GM19035 (cell line): ENCODE measurements at regions not wholly inside any gene's neighbourhood (a gene's known extent, or its start where the extent isn't known, plus 50 kb on each side); places are given as distances from the start of the nearest gene placed in this dataset.

Experiments used
- ATAC-seq: cut with Tn5 transposase; IDR thresholded peaks from one replicate; pipeline ENCODE4 v1.9.1; 2021; ENCODE audit not compliant: unreplicated experiment

DNA sequence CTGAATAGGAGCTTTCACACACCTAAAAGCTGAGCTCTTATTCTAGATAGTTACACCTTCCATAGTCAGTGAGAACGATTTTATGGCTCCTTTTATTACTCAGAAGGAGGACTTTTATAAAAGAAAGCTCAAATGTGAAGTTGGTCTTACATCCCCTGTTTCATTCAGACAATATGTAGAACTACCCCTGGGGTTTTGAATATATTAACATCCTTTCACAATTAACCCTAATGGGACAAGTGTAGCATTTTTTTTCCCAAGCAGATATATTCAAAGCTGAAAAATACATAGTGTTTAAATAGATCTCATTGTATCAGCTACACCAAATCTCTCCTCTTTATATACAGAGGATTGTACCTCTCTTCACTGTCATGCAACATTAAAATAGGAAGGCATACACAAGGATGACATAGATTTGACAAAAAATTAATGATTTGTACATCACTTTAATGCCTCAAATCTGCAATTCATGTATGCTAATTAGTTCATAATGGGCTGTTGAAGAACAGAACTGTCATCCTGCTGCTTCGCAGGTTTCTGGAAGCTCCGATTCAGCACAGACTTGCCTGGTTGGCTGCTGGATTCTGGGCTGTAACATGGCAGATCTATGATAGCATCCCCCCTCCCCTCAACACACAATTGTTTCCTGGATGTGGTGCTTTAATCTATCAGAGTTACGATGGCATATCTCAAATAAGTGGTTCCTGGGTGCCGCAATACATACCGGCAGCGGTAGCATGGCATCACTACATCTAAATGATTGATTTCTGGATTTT is 129.7 kb upstream of the PARD3B start:
- no peak for ATAC-seq

GRCh38 chr2:204416236-204416635 is 129.0 kb upstream of the PARD3B start:
- no peak for ATAC-seq

GRCh38 chr2:204425821-204426220 is 119.5 kb upstream of the PARD3B start:
- no peak for ATAC-seq

- no peak for ATAC-seq
Observed at GRCh38 chr2:204428675-204429074, 116.6 kb upstream of the PARD3B start.

DNA sequence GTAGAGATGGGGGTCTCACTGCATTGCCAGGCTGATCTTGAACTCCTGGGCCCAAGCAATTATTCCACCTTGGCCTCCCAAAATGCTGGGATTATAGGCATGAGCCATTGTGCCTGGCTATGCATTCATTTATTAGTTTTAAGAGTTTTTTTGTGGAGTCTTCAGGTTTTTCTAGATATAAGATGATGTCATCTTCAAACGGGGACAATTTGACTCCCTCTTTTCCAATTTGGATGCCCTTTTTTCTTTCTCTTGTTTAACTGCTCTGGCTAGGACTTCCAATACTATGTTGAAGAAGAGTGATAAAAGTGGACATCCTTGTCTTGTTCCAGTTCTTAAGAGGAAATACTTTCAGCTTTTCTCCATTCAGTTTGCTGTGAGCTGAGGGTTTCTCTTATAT is 113.7 kb upstream of the PARD3B start:
- ATAC-seq, result no peak

DNA sequence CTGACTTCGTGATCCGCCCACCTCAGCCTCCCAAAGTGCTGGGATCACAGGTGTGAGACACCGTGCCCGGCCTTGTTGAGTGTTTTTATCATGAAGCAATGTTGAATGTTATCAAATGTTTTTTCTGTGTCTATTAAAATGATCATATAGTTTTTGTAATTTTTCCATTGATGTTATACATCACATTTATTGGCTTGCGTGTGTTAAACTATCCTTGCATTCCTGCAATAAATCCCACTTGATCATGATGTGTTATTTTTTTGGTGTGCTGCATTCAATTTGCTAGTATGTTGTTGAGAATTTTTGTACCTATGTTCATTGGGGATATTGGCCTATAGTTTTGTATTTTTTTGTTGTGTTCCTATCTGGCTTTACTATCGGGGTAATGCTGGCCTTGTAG is 113.1 kb upstream of the PARD3B start:
- ATAC-seq, result no peak

DNA sequence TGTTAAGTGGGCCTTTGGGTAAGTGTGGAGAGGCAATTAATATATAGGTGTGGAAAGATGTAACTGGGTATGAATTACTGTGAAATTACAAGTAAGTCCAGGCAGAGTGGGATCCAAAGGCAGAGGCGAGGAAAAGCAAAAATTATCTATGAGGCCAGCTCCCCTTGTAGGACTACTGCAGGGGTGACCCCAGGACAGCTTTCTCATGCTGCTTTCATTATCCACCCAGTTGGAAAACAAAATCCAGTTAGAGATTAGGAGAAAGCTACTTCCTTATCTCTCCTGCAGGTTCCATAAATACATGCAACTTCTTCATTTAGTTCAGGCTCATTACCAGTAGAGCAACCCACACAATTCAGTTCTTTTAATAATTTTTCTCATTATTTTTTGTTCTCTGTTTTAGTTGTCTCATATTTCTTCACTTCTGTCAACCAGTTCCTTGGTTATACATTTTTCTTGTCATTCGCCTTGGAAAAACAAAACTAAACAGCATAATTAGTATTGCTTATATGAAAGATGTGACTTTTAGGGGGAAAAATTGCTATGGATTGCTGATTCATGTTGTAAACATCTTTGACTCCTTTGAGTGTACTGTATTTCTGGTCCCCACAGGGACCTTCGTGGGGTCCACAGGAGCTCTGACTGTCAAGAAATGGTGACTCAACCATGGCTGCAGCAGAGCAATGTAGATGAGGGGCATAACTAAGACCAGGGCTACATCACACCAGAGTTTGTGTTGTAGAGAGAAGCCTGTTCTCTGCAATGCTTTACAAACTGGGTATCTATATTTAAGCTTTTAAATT is 110.4 kb upstream of the PARD3B start:
- ATAC-seq, result no peak

DNA sequence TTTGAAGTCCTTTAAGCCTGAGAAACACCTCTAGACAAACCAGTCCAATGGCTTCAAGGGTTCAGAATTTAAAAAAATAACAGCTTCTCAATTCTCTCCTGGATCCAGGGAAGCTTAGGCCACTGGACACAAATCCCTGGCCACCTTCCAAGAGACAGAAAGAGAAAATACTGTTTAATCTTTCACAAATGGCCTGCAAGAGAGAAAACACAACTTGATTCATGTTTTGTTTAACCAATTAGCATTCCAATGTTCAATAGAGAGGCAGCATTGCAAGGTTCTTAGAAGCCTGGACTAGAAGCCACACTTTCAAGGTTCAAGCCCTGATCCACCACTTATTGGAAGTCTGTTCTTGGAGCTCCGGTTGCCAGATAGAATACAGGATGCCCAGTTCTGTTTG is 109.0 kb upstream of the PARD3B start:
- no peak for ATAC-seq

GRCh38 chr2:204437408-204437807 is 107.9 kb upstream of the PARD3B start:
- ATAC-seq, result no peak

GRCh38 chr2:204437815-204438756 is 107.2 kb upstream of the PARD3B start:
- ATAC-seq, result no peak

GRCh38 chr2:204441316-204441715 is 104.0 kb upstream of the PARD3B start:
- ATAC-seq, result no peak

- ATAC-seq, result no peak
Observed at GRCh38 chr2:204445149-204445548, 100.1 kb upstream of the PARD3B start.

DNA sequence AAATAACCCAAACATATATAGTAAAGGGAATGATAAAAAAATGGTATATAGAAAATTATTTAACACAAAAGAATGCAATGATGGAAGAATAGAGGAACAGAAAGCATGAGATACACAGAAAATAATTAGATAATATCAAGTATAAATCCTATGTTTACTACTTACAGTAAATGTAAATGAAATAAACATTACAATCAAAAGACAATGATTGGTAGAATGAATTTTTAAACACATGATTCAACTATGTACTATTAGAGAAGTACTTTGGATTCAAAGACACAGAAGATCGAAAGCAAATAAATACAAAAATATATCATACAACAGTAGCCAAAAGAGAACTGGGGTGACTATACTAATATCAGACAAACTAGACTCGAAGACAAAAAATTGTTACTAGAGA is 97.6 kb upstream of the PARD3B start:
- no peak for ATAC-seq

GRCh38 chr2:204449977-204450376 is 95.3 kb upstream of the PARD3B start:
- ATAC-seq, result no peak

DNA sequence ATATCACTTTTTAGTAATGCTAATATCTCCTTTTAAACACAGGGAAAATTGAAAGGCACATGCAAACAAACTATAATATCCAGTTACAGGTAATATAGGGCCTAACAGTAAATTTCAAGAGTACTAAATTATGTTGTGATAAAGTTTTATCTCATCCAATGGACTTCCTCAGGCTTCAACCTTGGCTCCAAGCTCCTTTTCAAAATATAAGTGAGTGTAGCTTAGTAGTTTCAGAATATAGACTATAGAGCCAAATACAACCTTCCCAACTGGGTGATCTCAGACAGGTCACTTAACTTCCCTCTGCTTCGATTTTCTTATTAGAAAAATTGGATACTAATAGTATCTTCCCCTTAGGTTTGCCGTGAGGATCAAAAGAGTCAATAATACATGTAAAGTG is 93.5 kb upstream of the PARD3B start:
- ATAC-seq, result no peak

- no peak for ATAC-seq
Observed at GRCh38 chr2:204452464-204453023, 92.7 kb upstream of the PARD3B start.

GRCh38 chr2:204453730-204454167 is 91.5 kb upstream of the PARD3B start:
- no peak for ATAC-seq

DNA sequence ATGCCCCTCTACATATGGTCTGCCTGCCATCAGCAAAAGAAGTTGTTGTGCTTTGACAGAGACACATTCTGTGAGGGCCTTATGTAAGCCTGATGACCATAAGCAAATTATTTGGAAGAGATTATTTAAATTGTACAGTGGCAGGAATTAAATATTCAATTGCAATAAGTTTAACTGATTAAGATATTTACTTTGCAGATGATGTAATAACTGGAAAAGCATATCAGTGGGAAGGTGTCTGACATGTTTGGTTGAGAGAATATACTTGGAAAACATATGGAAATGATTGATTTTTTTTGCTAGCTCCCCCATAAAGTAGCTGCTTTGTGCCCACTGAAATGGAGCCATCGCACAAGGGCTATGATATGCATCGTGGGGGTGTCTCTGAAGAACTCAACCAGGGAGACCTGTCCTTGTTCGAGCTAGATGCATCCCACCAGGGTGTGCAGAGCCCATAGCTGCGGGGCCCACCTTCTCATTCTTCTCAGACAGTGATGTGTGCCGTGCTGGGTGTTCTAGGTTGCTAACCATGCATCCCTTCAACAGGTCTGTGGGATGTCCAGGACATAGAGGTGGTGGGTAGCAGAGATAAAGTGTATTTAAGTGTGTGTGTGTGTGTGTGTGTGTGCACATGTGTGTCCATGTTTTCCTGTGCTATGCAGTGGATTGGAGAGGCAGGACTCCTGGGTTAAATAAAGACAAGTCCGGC is 90.4 kb upstream of the PARD3B start:
- ATAC-seq, result no peak

DNA sequence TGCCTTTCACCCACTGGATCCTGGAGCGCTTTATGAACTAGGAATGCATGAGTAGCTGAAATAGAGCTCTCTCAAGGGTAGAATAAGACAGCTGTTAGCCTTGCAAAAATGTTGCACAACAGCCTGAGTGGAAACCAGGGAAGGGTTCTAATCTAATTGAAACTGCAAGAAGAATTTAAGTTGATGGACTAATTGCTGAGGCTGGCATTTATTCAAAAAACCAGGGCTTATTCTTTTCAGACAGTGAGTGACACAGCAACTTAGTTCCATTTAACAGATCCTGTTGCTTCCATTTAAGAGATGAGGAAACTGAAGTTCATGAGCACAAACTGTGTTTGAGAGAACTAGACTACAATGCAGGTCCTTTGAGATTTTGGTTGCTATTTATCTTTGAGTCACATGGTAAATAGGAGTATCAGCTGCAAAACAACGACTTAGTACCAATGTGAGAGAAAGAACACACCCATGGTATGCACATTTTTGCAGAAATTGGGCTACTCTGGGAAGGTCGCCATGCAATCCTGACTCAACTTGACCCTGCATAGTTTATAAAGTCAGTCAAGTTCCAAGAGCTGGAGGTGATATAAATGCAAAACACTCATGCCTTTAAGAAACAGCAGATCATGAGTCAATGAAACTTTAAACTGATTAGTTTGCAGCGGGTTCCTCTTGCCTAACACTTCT is 76.4 kb upstream of the PARD3B start:
- no peak for ATAC-seq

DNA sequence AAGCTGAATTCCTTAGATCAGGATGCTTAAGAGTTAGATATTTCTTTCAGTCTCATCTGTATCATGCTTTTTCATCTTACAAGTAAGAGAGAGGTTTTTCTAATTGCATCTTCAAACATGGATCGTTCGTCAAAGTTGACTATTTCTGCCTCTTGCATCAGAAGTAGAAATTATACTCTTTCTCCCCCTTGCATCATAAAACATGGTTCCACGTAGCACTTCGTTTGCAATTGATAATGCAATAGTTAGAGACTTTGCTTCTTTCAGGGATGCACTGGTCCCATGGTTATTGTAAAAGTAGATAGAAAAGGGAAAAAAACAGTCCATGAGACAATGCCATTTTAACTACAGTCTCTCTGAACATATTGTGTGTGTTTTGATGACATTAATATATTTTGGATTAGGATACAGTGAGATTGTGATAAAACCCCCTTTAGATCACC is 75.1 kb upstream of the PARD3B start:
- no peak for ATAC-seq
